CD14-positive monocyte (primary cell): ENCODE measurements at regions not wholly inside any gene's neighbourhood (a gene's known extent, or its start where the extent isn't known, plus 50 kb on each side); places are given as distances from the start of the nearest gene placed in this dataset.

Source experiments
- DNase-seq, 3 donors: peaks; one replicate each; pipeline ENCODE4 v3.0.0-alpha.2; 2011 to 2022
- H2AFZ ChIP-seq: 2 replicates; pipeline ENCODE4 v1.6.0; 2012; ENCODE audit warnings: mild to moderate bottlenecking, low read depth, low read length, inconsistent platforms; ENCODE audit not compliant: insufficient read depth, poor library complexity, severe bottlenecking
- H3K27ac ChIP-seq, 2 donors: 1 replicate in 1 of 2; 2 replicates in 1 of 2; pipeline ENCODE4 v1.5.1; 2012 to 2013; ENCODE audit warnings: low read length in 2 of 2, control low read depth in 1 of 2, inconsistent platforms in 1 of 2, low read depth in 1 of 2, mild to moderate bottlenecking in 1 of 2
- H3K27me3 ChIP-seq, 2 donors: one replicate each; pipeline versions ENCODE4 v1.6.0 to v1.6.1; 2011 to 2013; ENCODE audit warnings: low read length in 2 of 2; ENCODE audit not compliant: control insufficient read depth in 2 of 2, insufficient read depth in 2 of 2
- H3K36me3 ChIP-seq, 2 donors: replicated peaks in 1 of 2; 1 replicate in 1 of 2; 2 replicates in 1 of 2; pipeline versions ENCODE4 v1.5.1 to v1.6.1; 2012 to 2013; ENCODE audit warnings: low read length in 2 of 2, control low read depth in 1 of 2, inconsistent platforms in 1 of 2, mild to moderate bottlenecking in 1 of 2; ENCODE audit not compliant: insufficient read depth in 2 of 2, control insufficient read depth in 1 of 2
- H3K4me1 ChIP-seq, 2 donors: 1 replicate in 1 of 2; 2 replicates in 1 of 2; pipeline versions ENCODE4 v1.5.1 to v1.6.1; 2012 to 2013; ENCODE audit warnings: low read length in 2 of 2, control low read depth in 1 of 2, inconsistent platforms in 1 of 2, mild to moderate bottlenecking in 1 of 2, moderate library complexity in 1 of 2; ENCODE audit not compliant: insufficient read depth in 2 of 2, control insufficient read depth in 1 of 2
- H3K4me2 ChIP-seq: replicated peaks from 2 replicates; pipeline ENCODE3; 2012; ENCODE audit warnings: low read length, moderate library complexity, mild to moderate bottlenecking; ENCODE audit not compliant: poor library complexity, severe bottlenecking; ENCODE audit errors: extremely low read depth
- H3K4me3 ChIP-seq, 3 experiments: fragments of 200-600 bp in 1 of 3; sonication (generic) in 1 of 3; replicated peaks in 1 of 3; 1 replicate in 2 of 3; 2 replicates in 1 of 3; pipeline ENCODE4 v1.5.1; 2011 to 2013; ENCODE audit warnings: low read length in 3 of 3, mild to moderate bottlenecking in 3 of 3, control low read depth in 2 of 3, low read depth in 2 of 3, inconsistent platforms in 1 of 3, moderate library complexity in 1 of 3
- H3K79me2 ChIP-seq: 2 replicates; pipeline ENCODE4 v1.6.0; 2012; ENCODE audit warnings: mild to moderate bottlenecking, control low read depth, inconsistent platforms, low read length, moderate library complexity; ENCODE audit not compliant: insufficient read depth
- H3K9ac ChIP-seq: 2 replicates; pipeline ENCODE4 v1.6.0; 2017; ENCODE audit warnings: low read length, mild to moderate bottlenecking; ENCODE audit not compliant: insufficient read depth, poor library complexity, severe bottlenecking
- H3K9me3 ChIP-seq, 2 donors: replicated peaks in 1 of 2; 1 replicate in 1 of 2; 2 replicates in 1 of 2; pipeline versions ENCODE4 v1.5.1 to v1.6.1; 2012 to 2013; ENCODE audit warnings: low read length in 2 of 2, control low read depth in 1 of 2; ENCODE audit not compliant: control insufficient read depth in 1 of 2, insufficient read depth in 1 of 2
- H4K20me1 ChIP-seq: 2 replicates; pipeline ENCODE4 v1.6.0; 2012; ENCODE audit warnings: mild to moderate bottlenecking, low read length, control low read depth, moderate library complexity; ENCODE audit not compliant: insufficient read depth
- H3K27ac Mint-ChIP-seq, 7 donors: one replicate each; pipeline ENCODE4 v1.8.0; 2020; ENCODE audit warnings: mild to moderate bottlenecking in 7 of 7, mixed read lengths in 7 of 7, moderate library complexity in 6 of 7, inconsistent platforms in 2 of 7
- H3K27me3 Mint-ChIP-seq, 3 donors: one replicate each; pipeline ENCODE4 v1.8.0; 2021 to 2022; ENCODE audit warnings: low read depth in 3 of 3, mild to moderate bottlenecking in 3 of 3, mixed read lengths in 3 of 3, moderate library complexity in 3 of 3, inconsistent platforms in 1 of 3
- H3K36me3 Mint-ChIP-seq, 2 donors: one replicate each; pipeline ENCODE4 v1.8.0; 2020; ENCODE audit warnings: mixed read lengths in 2 of 2, inconsistent platforms in 1 of 2, mild to moderate bottlenecking in 1 of 2
- H3K4me1 Mint-ChIP-seq: one replicate; pipeline ENCODE4 v1.8.0; 2020; ENCODE audit warnings: mild to moderate bottlenecking, mixed read lengths
- H3K4me3 Mint-ChIP-seq, 2 donors: one replicate each; pipeline ENCODE4 v1.8.0; 2020; ENCODE audit warnings: mild to moderate bottlenecking in 2 of 2, mixed read lengths in 2 of 2, moderate library complexity in 1 of 2
- H3K9me3 Mint-ChIP-seq, 7 donors: one replicate each; pipeline ENCODE4 v1.8.0; 2020 to 2022; ENCODE audit warnings: mixed read lengths in 7 of 7, mild to moderate bottlenecking in 6 of 7, moderate library complexity in 6 of 7, inconsistent platforms in 2 of 7
- WGBS: methylation state at CpG from one replicate; pipeline ENCODE4 v1.1.5; 2013; ENCODE audit warnings: missing lambda C conversion rate; ENCODE audit not compliant: insufficient coverage; 5-methylcytosine and 5-hydroxymethylcytosine counted together
- intact Hi-C, 2 donors: fragments of 100-400 bp; cut with micrococcal nuclease; formaldehyde crosslinking; loops; one replicate each; pipeline versions ENCODE4 v1.15.0 to v1.15.1; 2023
- TF ChIP-seq, protein P1 (sequence below): fragments of 200-600 bp; IDR thresholded peaks from one replicate; pipeline ENCODE4 v1.8.0; 2022; ENCODE audit warnings: antibody characterized with exemption, mild to moderate bottlenecking

DNA sequence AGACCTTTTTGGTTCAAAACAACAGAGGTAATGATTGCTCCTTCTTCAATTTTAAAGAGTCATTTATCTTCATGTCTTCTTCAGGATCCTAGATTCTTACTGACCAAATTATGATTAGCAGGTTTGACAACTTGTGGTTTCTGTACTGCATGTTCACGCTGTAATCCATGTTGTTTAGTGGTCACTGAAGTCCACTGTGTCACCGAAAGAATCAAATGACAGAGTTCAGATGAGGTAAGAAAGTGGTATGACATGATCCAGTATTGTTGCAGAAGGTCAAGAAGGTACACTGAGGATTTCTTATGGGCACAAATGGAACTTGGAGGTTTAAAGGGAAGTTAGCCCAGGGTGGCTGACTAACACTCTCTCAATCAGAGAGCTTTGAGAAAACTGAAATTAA lies 649.2 kb downstream of the EFNA5 start:
- no peaks in the 10 kb centered on the region for H4K20me1 ChIP-seq
- Mint-ChIP-seq H3K27me3 (peaks cover 0 to 1% (median 0%) of the 10 kb centered on the region in 3 donors), H3K9me3 (peaks cover 0 to 3% (median 0%) of the 10 kb centered on the region in 7 donors), H3K27ac (no peak overlapping the region), H3K4me3 (no peak overlapping the region), H3K36me3 (no peaks in the 10 kb centered on the region), H3K4me1 (no peaks in the 10 kb centered on the region)
- H3K9ac ChIP-seq: no peak overlapping the region
- H3K4me3 ChIP-seq: no peak overlapping the region
- no peaks in the 10 kb centered on the region for H3K36me3 ChIP-seq
- no peaks in the 10 kb centered on the region for H3K4me1 ChIP-seq
- 100% methylated on average over 2 of the region's 2 CpGs for WGBS
- DNase-seq: no peak
- TF ChIP-seq, protein P1, sequence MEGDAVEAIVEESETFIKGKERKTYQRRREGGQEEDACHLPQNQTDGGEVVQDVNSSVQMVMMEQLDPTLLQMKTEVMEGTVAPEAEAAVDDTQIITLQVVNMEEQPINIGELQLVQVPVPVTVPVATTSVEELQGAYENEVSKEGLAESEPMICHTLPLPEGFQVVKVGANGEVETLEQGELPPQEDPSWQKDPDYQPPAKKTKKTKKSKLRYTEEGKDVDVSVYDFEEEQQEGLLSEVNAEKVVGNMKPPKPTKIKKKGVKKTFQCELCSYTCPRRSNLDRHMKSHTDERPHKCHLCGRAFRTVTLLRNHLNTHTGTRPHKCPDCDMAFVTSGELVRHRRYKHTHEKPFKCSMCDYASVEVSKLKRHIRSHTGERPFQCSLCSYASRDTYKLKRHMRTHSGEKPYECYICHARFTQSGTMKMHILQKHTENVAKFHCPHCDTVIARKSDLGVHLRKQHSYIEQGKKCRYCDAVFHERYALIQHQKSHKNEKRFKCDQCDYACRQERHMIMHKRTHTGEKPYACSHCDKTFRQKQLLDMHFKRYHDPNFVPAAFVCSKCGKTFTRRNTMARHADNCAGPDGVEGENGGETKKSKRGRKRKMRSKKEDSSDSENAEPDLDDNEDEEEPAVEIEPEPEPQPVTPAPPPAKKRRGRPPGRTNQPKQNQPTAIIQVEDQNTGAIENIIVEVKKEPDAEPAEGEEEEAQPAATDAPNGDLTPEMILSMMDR: no peak
- no peaks in the 10 kb centered on the region for H3K27me3 ChIP-seq
- H3K9me3 ChIP-seq: no peaks in the 10 kb centered on the region
- no peaks in the 10 kb centered on the region for H3K79me2 ChIP-seq
- intact Hi-C loops: no loop called here
- H2AFZ ChIP-seq: no peak overlapping the region
- no peak overlapping the region for H3K27ac ChIP-seq
- no peak overlapping the region for H3K4me2 ChIP-seq

DNA sequence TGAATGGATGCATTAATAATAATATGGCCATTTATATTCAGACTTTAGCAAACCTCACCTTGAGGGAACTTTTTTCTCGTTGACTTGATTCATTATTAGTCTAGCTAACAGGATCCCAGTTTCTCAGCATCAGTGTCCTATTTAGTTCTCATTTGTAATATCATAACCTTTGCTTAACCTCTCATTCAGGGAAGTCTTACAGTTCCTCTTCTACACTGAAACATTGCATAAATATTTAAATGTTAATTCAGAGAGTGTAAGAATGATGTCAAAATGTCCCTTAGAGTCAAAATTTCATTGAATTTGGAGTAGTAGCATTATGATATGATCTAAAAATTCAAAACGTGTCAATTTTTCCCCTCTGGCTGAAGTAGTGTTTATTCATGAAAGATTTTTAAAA lies 650.1 kb downstream of the EFNA5 start:
- Histone ChIP-seq H2AFZ (no peak overlapping the region), H3K9me3 (no peaks in the 10 kb centered on the region), H3K79me2 (no peaks in the 10 kb centered on the region), H3K4me3 (no peak overlapping the region), H3K4me1 (no peaks in the 10 kb centered on the region), H4K20me1 (no peaks in the 10 kb centered on the region), H3K9ac (no peak overlapping the region), H3K27me3 (no peaks in the 10 kb centered on the region), H3K36me3 (no peaks in the 10 kb centered on the region), H3K4me2 (no peak overlapping the region), H3K27ac (no peak overlapping the region)
- Mint-ChIP-seq H3K27me3 (peaks cover 0 to 1% (median 0%) of the 10 kb centered on the region in 3 donors), H3K9me3 (peaks cover 0 to 3% (median 0%) of the 10 kb centered on the region in 7 donors), H3K4me3 (no peak overlapping the region), H3K27ac (no peak overlapping the region), H3K4me1 (no peaks in the 10 kb centered on the region), H3K36me3 (no peaks in the 10 kb centered on the region)
- intact Hi-C loops: no loop called here
- DNase-seq: no peak
- TF ChIP-seq, protein P1: no peak
- 100% methylated on average over 1 of the region's 2 CpGs for WGBS
